H1 (cell line): ENCODE measurements at regions not wholly inside any gene's neighbourhood (a gene's known extent, or its start where the extent isn't known, plus 50 kb on each side); places are given as distances from the start of the nearest gene placed in this dataset.

Experiments
- CTCF ChIA-PET: fragments of 300-600 bp; sonication (Branson Sonifier 250); formaldehyde crosslinking; loops from one replicate; lab custom pipeline; 2021; ENCODE audit not compliant: partially characterized antibody; lab: Charles Lee
- POLR2A ChIA-PET: fragments of 300-600 bp; sonication (Branson Sonifier 250); formaldehyde crosslinking; loops from one replicate; lab custom pipeline; 2021; ENCODE audit warnings: inconsistent platforms; ENCODE audit not compliant: partially characterized antibody; lab: Charles Lee
- DNase-seq, 2 experiments: peaks; one replicate each; pipeline versions ENCODE4 v3.0.0 to v3.0.0-alpha.2; 2010 to 2022; ENCODE audit warnings: low spot score in 2 of 2, low read depth in 1 of 2, mixed read lengths in 1 of 2
- FAIRE-seq: peaks from 2 replicates; lab custom pipeline; 2011; peaks lifted over from hg19 to GRCh38; lab: Jason Lieb, UNC
- H2AFZ ChIP-seq: 2 replicates; pipeline ENCODE4 v1.8.1; 2012; ENCODE audit warnings: low read length, inconsistent platforms
- H2AK5ac ChIP-seq: 2 replicates; pipeline ENCODE4 v1.6.1; 2013; ENCODE audit warnings: low read depth, low read length
- H2BK120ac ChIP-seq: replicated peaks from 2 replicates; pipeline ENCODE3; 2013; ENCODE audit warnings: low read depth, low read length, inconsistent platforms
- H2BK12ac ChIP-seq: 2 replicates; pipeline ENCODE4 v1.6.1; 2013; ENCODE audit warnings: low read depth, low read length
- H2BK15ac ChIP-seq: 2 replicates; pipeline ENCODE4 v1.6.1; 2013; ENCODE audit warnings: low read length
- H2BK20ac ChIP-seq: 2 replicates; pipeline ENCODE4 v1.6.1; 2013; ENCODE audit warnings: low read length
- H2BK5ac ChIP-seq: 2 replicates; pipeline ENCODE4 v1.6.1; 2013; ENCODE audit warnings: low read depth, low read length
- H3K14ac ChIP-seq: 2 replicates; pipeline ENCODE4 v1.6.1; 2013; ENCODE audit warnings: inconsistent platforms; ENCODE audit not compliant: insufficient read length
- H3K18ac ChIP-seq: 2 replicates; pipeline ENCODE4 v1.6.1; 2013; ENCODE audit warnings: low read length; ENCODE audit errors: extremely low read depth
- H3K23ac ChIP-seq: 2 replicates; pipeline ENCODE4 v1.6.1; 2013; ENCODE audit warnings: inconsistent platforms; ENCODE audit not compliant: insufficient read length
- H3K23me2 ChIP-seq: 2 replicates; pipeline ENCODE4 v1.6.1; 2013; ENCODE audit warnings: low read depth, low read length
- H3K27ac ChIP-seq: 2 replicates; pipeline ENCODE4 v1.6.1; 2011; ENCODE audit warnings: low read depth, low read length, inconsistent platforms
- H3K27me3 ChIP-seq, 4 experiments: replicated peaks in 1 of 4; 1 replicate in 1 of 4; 2 replicates in 3 of 4; pipeline versions ENCODE4 v1.6.1 to v1.8.1; 2011 to 2013; ENCODE audit warnings: low read length in 3 of 4, mild to moderate bottlenecking in 3 of 4, inconsistent platforms in 2 of 4, mixed read lengths in 2 of 4, moderate library complexity in 1 of 4; ENCODE audit not compliant: control insufficient read depth in 3 of 4, insufficient read depth in 3 of 4; ENCODE audit errors: extremely low read depth in 1 of 4
- H3K36me3 ChIP-seq, 4 experiments: 2 replicates each; pipeline versions ENCODE4 v1.6.1 to v1.8.1; 2011 to 2013; ENCODE audit warnings: mild to moderate bottlenecking in 4 of 4, low read length in 3 of 4, moderate library complexity in 2 of 4, control low read depth in 1 of 4, inconsistent platforms in 1 of 4; ENCODE audit not compliant: insufficient read depth in 4 of 4, control insufficient read depth in 2 of 4
- H3K4ac ChIP-seq: replicated peaks from 2 replicates; pipeline ENCODE3; 2013; ENCODE audit warnings: low read length, low read depth, mixed read lengths, inconsistent platforms; ENCODE audit not compliant: insufficient read length
- H3K4me1 ChIP-seq, 4 experiments: replicated peaks in 1 of 4; 1 replicate in 1 of 4; 2 replicates in 3 of 4; pipeline versions ENCODE4 v1.6.1 to v1.8.1; 2011 to 2013; ENCODE audit warnings: low read length in 3 of 4, inconsistent platforms in 2 of 4, mixed read lengths in 1 of 4; ENCODE audit not compliant: insufficient read depth in 4 of 4, control insufficient read depth in 3 of 4
- H3K4me2 ChIP-seq, 2 experiments: 2 replicates each; pipeline versions ENCODE4 v1.6.1 to v1.8.1; 2011 to 2013; ENCODE audit warnings: low read depth in 2 of 2, low read length in 2 of 2, control low read depth in 1 of 2, inconsistent platforms in 1 of 2, mild to moderate bottlenecking in 1 of 2; ENCODE audit not compliant: insufficient read depth in 1 of 2
- H3K4me3 ChIP-seq, 4 experiments: fragments of 200-600, 300-600 bp in 1 of 4; sonication (generic), shearing (Covaris generic), sonication (Bioruptor Twin) in 1 of 4; 2 replicates each; pipeline versions ENCODE4 v1.5.1 to v1.8.1; 2011 to 2016; ENCODE audit warnings: low read length in 4 of 4, low read depth in 3 of 4, control low read depth in 2 of 4, inconsistent platforms in 2 of 4, mild to moderate bottlenecking in 2 of 4, mixed read lengths in 1 of 4, moderate library complexity in 1 of 4; ENCODE audit not compliant: insufficient read depth in 2 of 4; ENCODE audit errors: extremely low read depth in 1 of 4
- H3K56ac ChIP-seq: replicated peaks from 2 replicates; pipeline ENCODE3; 2013; ENCODE audit warnings: low read depth, mild to moderate bottlenecking, mixed read lengths, low read length, inconsistent platforms; ENCODE audit not compliant: insufficient read length
- H3K79me1 ChIP-seq: 2 replicates; pipeline ENCODE4 v1.6.1; 2013; ENCODE audit warnings: low read depth, low read length, control low read depth
- H3K79me2 ChIP-seq, 2 experiments: 2 replicates each; pipeline versions ENCODE4 v1.6.1 to v1.8.1; 2012 to 2013; ENCODE audit warnings: low read length in 2 of 2, mild to moderate bottlenecking in 2 of 2, inconsistent platforms in 1 of 2; ENCODE audit not compliant: insufficient read depth in 2 of 2, control insufficient read depth in 1 of 2
- H3K9ac ChIP-seq, 4 experiments: replicated peaks in 1 of 4; 1 replicate in 1 of 4; 2 replicates in 3 of 4; pipeline versions ENCODE4 v1.6.1 to v1.8.1; 2011 to 2013; ENCODE audit warnings: low read depth in 3 of 4, low read length in 3 of 4, control low read depth in 2 of 4, mild to moderate bottlenecking in 2 of 4, moderate library complexity in 2 of 4, inconsistent platforms in 1 of 4; ENCODE audit errors: extremely low read depth in 1 of 4
- H3K9me3 ChIP-seq, 2 experiments: 2 replicates each; pipeline versions ENCODE4 v1.6.1 to v1.8.1; 2012 to 2013; ENCODE audit warnings: mild to moderate bottlenecking in 2 of 2, moderate library complexity in 2 of 2, control low read depth in 1 of 2, inconsistent platforms in 1 of 2, low read depth in 1 of 2, low read length in 1 of 2, mixed read lengths in 1 of 2; ENCODE audit not compliant: insufficient read depth in 2 of 2
- H4K20me1 ChIP-seq, 2 experiments: replicated peaks in 1 of 2; 2 replicates each; pipeline versions ENCODE3 to v1.8.1; 2011 to 2013; ENCODE audit warnings: inconsistent platforms in 2 of 2, low read length in 2 of 2, mild to moderate bottlenecking in 1 of 2; ENCODE audit not compliant: insufficient read depth in 2 of 2, control insufficient read depth in 1 of 2
- H4K5ac ChIP-seq: 2 replicates; pipeline ENCODE4 v1.6.1; 2013; ENCODE audit warnings: low read length, low read depth, mixed read lengths, inconsistent platforms; ENCODE audit not compliant: insufficient read length
- H4K8ac ChIP-seq: 2 replicates; pipeline ENCODE4 v1.8.0; 2013; ENCODE audit warnings: mild to moderate bottlenecking, moderate library complexity, low read length, inconsistent platforms; ENCODE audit not compliant: insufficient read depth; ENCODE audit errors: extremely low read depth
- H4K91ac ChIP-seq: replicated peaks from 2 replicates; pipeline ENCODE3; 2013; ENCODE audit warnings: low read length, mixed read lengths, inconsistent platforms; ENCODE audit not compliant: insufficient read length
- JUN ChIP-seq: IDR thresholded peaks from 2 replicates; pipeline ENCODE4 v1.6.1; 2011; ENCODE audit warnings: low read depth, mild to moderate bottlenecking, improper control_type of control experiment, low read length
- NANOG ChIP-seq: IDR thresholded peaks from 2 replicates; pipeline ENCODE4 v1.6.1; 2011; ENCODE audit warnings: low read length, low read depth, mild to moderate bottlenecking, inconsistent platforms; ENCODE audit not compliant: insufficient read depth, poor library complexity, severe bottlenecking
- TAF7 ChIP-seq: optimal IDR thresholded peaks from 2 replicates; pipeline ENCODE3; 2011; ENCODE audit warnings: low read depth, mild to moderate bottlenecking, inconsistent platforms, low read length, moderate library complexity, borderline replicate concordance
- WGBS, 2 experiments: shearing (Covaris generic) in 1 of 2; methylation state at CpG; one replicate each; pipeline versions ENCODE4 v1.1.6 to v1.1.7; 2013 to 2015; ENCODE audit warnings: low lambda C conversion rate in 2 of 2, mixed read lengths in 2 of 2, inconsistent platforms in 1 of 2, low coverage in 1 of 2, missing lambda C conversion rate in 1 of 2; ENCODE audit not compliant: insufficient replicate concordance in 2 of 2, insufficient coverage in 1 of 2, insufficient read length in 1 of 2; ENCODE audit errors: extremely low coverage in 1 of 2, missing lambda C conversion rate in 1 of 2; 5-methylcytosine and 5-hydroxymethylcytosine counted together

GRCh38 chr6:51467231-51467952 lies 620.0 kb downstream of the PKHD1 start:
- H2BK15ac ChIP-seq, result no peak overlapping the region
- WGBS, 2 experiments, result 89% methylated on average over 6 of the region's 6 CpGs; no CpG with 5 or more reads in 1 of the 2 experiments
- H2BK20ac ChIP-seq, result no peak overlapping the region
- H3K14ac ChIP-seq, result no peak overlapping the region
- no peaks in the 10 kb centered on the region for H3K23me2 ChIP-seq
- no peak overlapping the region for H3K23ac ChIP-seq
- no peaks in the 10 kb centered on the region for H3K9me3 ChIP-seq
- no peaks in the 10 kb centered on the region for H3K79me2 ChIP-seq
- POLR2A ChIA-PET, result no interaction called here
- H2AK5ac ChIP-seq, result no peak overlapping the region
- H3K4ac ChIP-seq, result no peak overlapping the region
- no peak overlapping the region for H2BK12ac ChIP-seq
- CTCF ChIA-PET, result no interaction called here
- H3K27me3 ChIP-seq, result no peaks in the 10 kb centered on the region
- H3K56ac ChIP-seq, result no peak overlapping the region
- DNase-seq (no peak), FAIRE-seq (no peak)
- no peaks in the 10 kb centered on the region for H3K79me1 ChIP-seq
- no peak overlapping the region for H4K91ac ChIP-seq
- H3K4me2 ChIP-seq, result no peak overlapping the region
- H4K5ac ChIP-seq, result no peak overlapping the region
- H2AFZ ChIP-seq, result no peak overlapping the region
- TF ChIP-seq NANOG, result no peak
- TF ChIP-seq JUN, result no peak
- no peak for TF ChIP-seq TAF7
- H2BK120ac ChIP-seq, result no peak overlapping the region
- H3K4me1 ChIP-seq, result no peaks in the 10 kb centered on the region
- H3K27ac ChIP-seq, result no peak overlapping the region
- H3K4me3 ChIP-seq, result no peak overlapping the region
- H4K20me1 ChIP-seq, result peaks cover 0 to 2% of the 10 kb centered on the region in 2 experiments
- no peaks in the 10 kb centered on the region; a peak in 1 of 8 replicates for H3K36me3 ChIP-seq
- no peak overlapping the region for H3K18ac ChIP-seq
- H4K8ac ChIP-seq, result no peak overlapping the region
- H2BK5ac ChIP-seq, result no peak overlapping the region
- no peak overlapping the region for H3K9ac ChIP-seq
